ENCODE measurements at regions not wholly inside any gene's neighbourhood (a gene's known extent, or its start where the extent isn't known, plus 50 kb on each side); places are given as distances from the start of the nearest gene placed in this dataset.
"Not testable (repeated sequence)": the region's sequence is repeated elsewhere in the genome, so short reads cannot be mapped to it uniquely, and the experiment has no call there.

- no peak for TF ChIP-seq CTCF (conservative IDR thresholded peaks at IDR 0.05)
- Mint-ChIP-seq H3K9me3 (no peaks in the 10 kb centered on the region), H3K27ac (no peak overlapping the region), H3K27me3 (no peaks in the 10 kb centered on the region), H3K4me1 (ENCODE audit: unreplicated experiment) (no peaks in the 10 kb centered on the region), H3K36me3 (no peaks in the 10 kb centered on the region), H3K4me3 (no peak overlapping the region)
- DNase-seq (ENCODE audit: extremely low spot score, unreplicated experiment) = no peak
These were observed 135.6 kb upstream of the BCL6 start for GRCh38 chr3:187880851-187881250.

GRCh38 chr3:187888701-187889100 is 143.4 kb upstream of the BCL6 start:
- Mint-ChIP-seq H3K4me1 (ENCODE audit: unreplicated experiment) (no peaks in the 10 kb centered on the region), H3K4me3 (no peak overlapping the region), H3K36me3 (no peaks in the 10 kb centered on the region), H3K27ac (no peak overlapping the region), H3K9me3 (peaks cover 5% of the 10 kb centered on the region), H3K27me3 (no peaks in the 10 kb centered on the region)
- no peak for DNase-seq (ENCODE audit: extremely low spot score, unreplicated experiment)
- no peak for TF ChIP-seq CTCF (conservative IDR thresholded peaks at IDR 0.05)

- no peak overlapping the region for H3K4me3 Mint-ChIP-seq
- DNase-seq (ENCODE audit: extremely low spot score, unreplicated experiment) = no peak
These were observed 143.8 kb upstream of the BCL6 start for GRCh38 chr3:187889106-187889505.

GRCh38 chr3:187889601-187890404 is 144.5 kb upstream of the BCL6 start:
- Mint-ChIP-seq H3K27ac (peak overlapping the region; percentile 83), H3K4me1 (ENCODE audit: unreplicated experiment) (no peaks in the 10 kb centered on the region), H3K27me3 (no peaks in the 10 kb centered on the region), H3K36me3 (no peaks in the 10 kb centered on the region), H3K9me3 (peaks cover 5% of the 10 kb centered on the region), H3K4me3 (peak overlapping the region; percentile 82)
- no peak for TF ChIP-seq CTCF (conservative IDR thresholded peaks at IDR 0.05)
- no peak for DNase-seq (ENCODE audit: extremely low spot score, unreplicated experiment)

More at GRCh38 chr3:187889106-187889505, 143.8 kb upstream of the BCL6 start:
- H3K36me3 Mint-ChIP-seq = no peaks in the 10 kb centered on the region
- H3K27me3 Mint-ChIP-seq = no peaks in the 10 kb centered on the region
- peaks cover 5% of the 10 kb centered on the region for H3K9me3 Mint-ChIP-seq
- H3K4me1 Mint-ChIP-seq (ENCODE audit: unreplicated experiment) = no peaks in the 10 kb centered on the region
- TF ChIP-seq CTCF (conservative IDR thresholded peaks at IDR 0.05) = no peak
- H3K27ac Mint-ChIP-seq = no peak overlapping the region

- H3K9me3 Mint-ChIP-seq; H3K4me1 Mint-ChIP-seq (ENCODE audit: unreplicated experiment); DNase-seq (ENCODE audit: extremely low spot score, unreplicated experiment); H3K36me3 Mint-ChIP-seq; H3K27me3 Mint-ChIP-seq: not testable (repeated sequence)
- Mint-ChIP-seq H3K4me3 (peak overlapping the region; percentile 82), H3K27ac (peak overlapping the region; percentile 83)
These were observed 145.1 kb upstream of the BCL6 start for GRCh38 chr3:187890405-187890752.

GRCh38 chr3:187896646-187897045 is 151.4 kb upstream of the BCL6 start:
- no peaks in the 10 kb centered on the region for H3K36me3 Mint-ChIP-seq
- H3K27ac Mint-ChIP-seq = no peak overlapping the region
- no peak for DNase-seq (ENCODE audit: extremely low spot score, unreplicated experiment)
- TF ChIP-seq CTCF (conservative IDR thresholded peaks at IDR 0.05) = no peak
- no peaks in the 10 kb centered on the region for H3K27me3 Mint-ChIP-seq
- no peaks in the 10 kb centered on the region for H3K9me3 Mint-ChIP-seq
- no peaks in the 10 kb centered on the region for H3K4me1 Mint-ChIP-seq (ENCODE audit: unreplicated experiment)
- no peak overlapping the region for H3K4me3 Mint-ChIP-seq
